Coronary artery (tissue), 2 donors: ENCODE measurements at regions not wholly inside any gene's neighbourhood (a gene's known extent, or its start where the extent isn't known, plus 50 kb on each side); places are given as distances from the start of the nearest gene placed in this dataset.
"Not testable (repeated sequence)": the region's sequence is repeated elsewhere in the genome, so short reads cannot be mapped to it uniquely, and the experiment has no call there.

ENCODE experiments used
- DNase-seq: peaks from one replicate; pipeline ENCODE4 v3.0.0-alpha.2; 2017; ENCODE audit warnings: low spot score
- H3K27ac ChIP-seq, 2 donors: fragments of 200-600 bp; sonication (generic); one replicate each; pipeline ENCODE4 v1.5.1; 2016 to 2019
- H3K4me3 ChIP-seq: fragments of 200-600 bp; sonication (generic); 2 replicates; pipeline ENCODE4 v1.5.1; 2016; ENCODE audit warnings: mild to moderate bottlenecking, moderate library complexity
- TF ChIP-seq, protein P1 (sequence below): fragments of 200-600 bp; sonication (generic); IDR thresholded peaks from one replicate; pipeline ENCODE4 v1.5.1; 2019; ENCODE audit warnings: antibody characterized with exemption

DNA sequence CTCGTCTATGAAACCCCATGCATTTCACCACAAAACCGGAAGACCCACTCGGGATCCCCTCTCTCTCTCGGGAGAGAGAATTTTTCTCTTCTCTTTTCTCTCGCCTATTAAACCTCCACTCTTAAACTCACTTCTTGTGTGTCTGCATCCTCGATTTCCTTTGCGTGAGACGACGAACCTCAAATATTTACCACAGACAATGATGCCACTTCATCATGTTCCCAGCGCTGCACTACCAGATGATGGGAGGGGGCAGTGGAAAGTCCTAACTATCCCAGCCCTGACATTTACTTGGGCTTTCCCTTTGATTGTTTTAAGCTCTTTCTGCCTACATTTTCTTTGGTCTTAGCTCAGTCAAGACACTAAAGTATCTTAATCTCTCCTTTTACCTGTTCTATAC, 906.7 kb downstream of the GRID1 start:
- no peak for DNase-seq
- Histone ChIP-seq H3K4me3 (no peak overlapping the region), H3K27ac (no peak overlapping the region)
- TF ChIP-seq, protein P1, sequence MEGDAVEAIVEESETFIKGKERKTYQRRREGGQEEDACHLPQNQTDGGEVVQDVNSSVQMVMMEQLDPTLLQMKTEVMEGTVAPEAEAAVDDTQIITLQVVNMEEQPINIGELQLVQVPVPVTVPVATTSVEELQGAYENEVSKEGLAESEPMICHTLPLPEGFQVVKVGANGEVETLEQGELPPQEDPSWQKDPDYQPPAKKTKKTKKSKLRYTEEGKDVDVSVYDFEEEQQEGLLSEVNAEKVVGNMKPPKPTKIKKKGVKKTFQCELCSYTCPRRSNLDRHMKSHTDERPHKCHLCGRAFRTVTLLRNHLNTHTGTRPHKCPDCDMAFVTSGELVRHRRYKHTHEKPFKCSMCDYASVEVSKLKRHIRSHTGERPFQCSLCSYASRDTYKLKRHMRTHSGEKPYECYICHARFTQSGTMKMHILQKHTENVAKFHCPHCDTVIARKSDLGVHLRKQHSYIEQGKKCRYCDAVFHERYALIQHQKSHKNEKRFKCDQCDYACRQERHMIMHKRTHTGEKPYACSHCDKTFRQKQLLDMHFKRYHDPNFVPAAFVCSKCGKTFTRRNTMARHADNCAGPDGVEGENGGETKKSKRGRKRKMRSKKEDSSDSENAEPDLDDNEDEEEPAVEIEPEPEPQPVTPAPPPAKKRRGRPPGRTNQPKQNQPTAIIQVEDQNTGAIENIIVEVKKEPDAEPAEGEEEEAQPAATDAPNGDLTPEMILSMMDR, result no peak

DNA sequence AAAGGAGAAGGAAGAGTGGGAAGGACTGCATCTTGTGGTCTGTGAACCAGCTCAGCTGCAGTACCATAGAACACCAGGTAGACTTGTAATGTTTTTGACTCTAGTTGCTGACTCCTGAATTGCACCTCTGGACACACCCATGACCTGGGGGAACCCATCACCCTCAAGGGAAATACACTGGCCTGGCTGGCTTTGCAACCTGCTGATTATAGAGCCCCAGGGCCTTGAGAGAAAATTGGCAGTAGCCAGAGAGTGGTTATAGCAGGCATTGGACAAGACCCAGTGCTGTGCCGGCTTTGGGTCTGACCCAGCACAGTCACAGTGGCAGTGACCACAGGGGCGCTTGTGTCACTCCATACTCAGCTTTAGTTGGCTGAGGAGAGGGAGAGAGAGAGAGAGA, 902.3 kb downstream of the GRID1 start:
- Histone ChIP-seq H3K27ac (no peak overlapping the region), H3K4me3 (no peak overlapping the region)
- no peak for DNase-seq
- TF ChIP-seq, protein P1, result no peak

DNA sequence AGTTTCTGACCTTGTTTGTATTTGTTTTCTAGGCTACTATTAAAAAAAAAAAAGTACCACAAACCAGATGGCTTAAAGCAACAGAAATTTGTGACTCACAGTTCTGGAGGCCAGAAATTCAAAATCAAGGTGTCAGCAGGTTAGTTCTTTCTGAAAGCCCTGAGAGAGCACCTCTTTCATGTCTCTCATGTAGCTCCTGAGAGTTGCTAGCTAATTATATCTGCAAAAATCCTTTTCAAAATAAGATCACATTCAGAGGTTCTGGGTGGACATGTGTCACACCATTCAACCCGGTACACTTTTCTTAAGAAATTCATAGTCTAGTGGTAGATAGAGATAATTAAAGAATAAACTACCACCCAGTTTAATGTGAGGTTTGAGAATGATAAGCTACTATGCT, 888.6 kb downstream of the GRID1 start:
- DNase-seq, result no peak
- Histone ChIP-seq H3K27ac (no peak overlapping the region), H3K4me3 (no peak overlapping the region)
- TF ChIP-seq, protein P1, result no peak

DNA sequence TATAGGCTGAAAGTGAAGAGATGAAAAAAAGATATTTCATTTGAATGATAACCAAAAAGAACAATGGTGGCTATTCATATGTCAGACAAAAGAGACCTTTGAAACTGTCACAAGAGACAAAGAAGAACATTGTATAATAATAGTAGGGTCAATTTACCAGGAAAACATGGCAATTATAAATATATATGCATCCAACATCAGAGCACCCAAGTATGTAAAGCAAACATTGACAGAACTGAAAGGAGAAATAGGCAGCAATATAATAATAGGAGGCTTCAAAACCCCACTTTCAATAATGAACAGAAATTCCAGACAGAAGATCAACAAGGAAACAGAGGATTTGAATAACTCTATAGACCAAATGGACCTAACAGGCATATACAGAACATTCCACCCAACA, 876.2 kb downstream of the GRID1 start:
- H3K4me3 ChIP-seq, result no peak overlapping the region
- no peak overlapping the region for H3K27ac ChIP-seq
- DNase-seq, result no peak
- TF ChIP-seq, protein P1, result no peak

DNA sequence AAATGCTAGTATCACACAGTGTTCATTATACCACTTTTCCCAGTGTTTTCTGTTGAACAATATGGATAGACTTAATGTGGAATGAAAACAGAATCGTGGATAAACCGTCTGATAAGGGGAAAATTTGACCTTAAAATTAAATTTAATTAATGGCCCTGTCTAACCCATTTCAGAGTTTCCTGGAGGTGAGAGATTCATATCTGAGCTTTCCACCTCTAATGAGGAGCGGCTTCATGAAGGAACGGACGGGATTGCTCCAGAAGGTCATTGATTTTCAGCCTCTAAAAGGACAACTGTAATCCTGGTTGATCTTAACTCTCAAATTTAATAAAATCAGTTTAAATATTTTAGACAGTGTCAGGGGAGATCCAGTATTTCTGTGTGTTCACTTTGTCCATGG, 874.9 kb downstream of the GRID1 start:
- Histone ChIP-seq H3K27ac (no peak overlapping the region), H3K4me3 (no peak overlapping the region)
- DNase-seq, result no peak
- TF ChIP-seq, protein P1, result no peak

DNA sequence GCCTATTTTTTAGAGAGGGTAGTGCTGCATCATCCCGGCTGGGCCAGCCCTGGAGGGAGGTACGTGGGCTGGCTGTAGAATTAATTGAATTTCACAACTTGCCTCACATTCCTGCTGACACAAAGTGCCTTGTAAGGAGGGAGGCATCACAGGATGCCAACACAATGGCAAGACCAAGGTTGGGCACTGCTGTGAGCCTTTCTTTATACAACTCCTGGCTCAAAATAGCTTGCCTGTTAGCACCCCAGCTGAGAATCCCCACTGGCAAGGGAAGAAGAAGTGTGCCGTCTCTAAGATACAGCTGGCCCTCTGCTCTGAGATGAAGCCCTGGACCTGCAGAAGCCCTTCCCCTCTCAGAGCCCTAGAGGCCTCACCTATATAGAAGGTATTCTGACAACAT, 873.9 kb downstream of the GRID1 start:
- TF ChIP-seq, protein P1, result no peak
- H3K4me3 ChIP-seq, result no peak overlapping the region
- H3K27ac ChIP-seq, result no peak overlapping the region
- DNase-seq, result no peak

DNA sequence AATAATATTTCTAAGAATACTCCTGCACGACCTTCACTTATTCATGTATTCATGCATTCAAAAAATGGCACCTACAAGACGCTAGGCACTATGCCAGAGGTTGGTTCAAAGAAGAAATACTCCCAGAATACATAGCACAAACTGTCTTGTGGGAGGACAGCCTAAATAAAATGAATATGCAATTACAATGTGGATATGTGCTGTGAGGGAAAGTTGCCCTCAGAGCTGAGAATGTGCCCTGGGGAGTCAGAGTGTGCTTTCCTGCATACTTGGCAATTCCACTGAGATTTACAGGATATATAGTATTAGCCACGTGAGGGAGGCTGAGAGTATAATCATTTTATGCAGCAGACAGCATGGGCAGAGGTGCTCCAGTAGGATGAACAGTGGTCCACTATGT, 872.9 kb downstream of the GRID1 start:
- TF ChIP-seq, protein P1, result no peak
- Histone ChIP-seq H3K4me3 (no peak overlapping the region), H3K27ac (no peak overlapping the region)
- no peak for DNase-seq

DNA sequence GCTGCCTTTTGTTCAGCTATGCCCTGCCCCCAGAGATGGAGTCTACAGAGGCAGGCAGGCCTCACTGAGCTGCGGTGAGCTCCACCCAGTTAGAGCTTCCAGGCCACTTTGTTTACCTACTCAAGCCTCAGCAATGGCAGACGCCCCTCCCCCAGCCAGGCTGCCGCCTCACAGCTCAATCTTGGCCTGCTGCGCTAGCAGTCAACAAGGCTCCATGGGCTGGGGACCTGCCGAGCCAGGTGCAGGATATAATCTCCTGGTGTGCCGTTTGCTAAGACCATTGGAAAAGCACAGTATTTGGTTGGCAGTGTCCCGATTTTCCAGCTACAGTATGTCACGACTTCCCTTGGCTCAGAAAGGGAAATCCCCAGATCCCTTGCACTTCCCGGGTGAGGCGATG, 862.0 kb downstream of the GRID1 start:
- not testable (repeated sequence) for H3K27ac ChIP-seq, DNase-seq, H3K4me3 ChIP-seq
